ENCODE measurements at regions not wholly inside any gene's neighbourhood (a gene's known extent, or its start where the extent isn't known, plus 50 kb on each side); places are given as distances from the start of the nearest gene placed in this dataset.
"Not testable (repeated sequence)": the region's sequence is repeated elsewhere in the genome, so short reads cannot be mapped to it uniquely, and the experiment has no call there.

GRCh38 chr13:110006304-110006703 is 219.9 kb upstream of the IRS2 start:
- peak in 1 of 2 experiments; percentile 42 for DNase-seq

- DNase-seq, result no peak
These were observed 219.2 kb upstream of the IRS2 start for GRCh38 chr13:110005563-110005962.

GRCh38 chr13:110004814-110005213 is 218.4 kb upstream of the IRS2 start:
- DNase-seq, result no peak

GRCh38 chr13:110001670-110002275 is 215.4 kb upstream of the IRS2 start:
- no peak for DNase-seq

DNA sequence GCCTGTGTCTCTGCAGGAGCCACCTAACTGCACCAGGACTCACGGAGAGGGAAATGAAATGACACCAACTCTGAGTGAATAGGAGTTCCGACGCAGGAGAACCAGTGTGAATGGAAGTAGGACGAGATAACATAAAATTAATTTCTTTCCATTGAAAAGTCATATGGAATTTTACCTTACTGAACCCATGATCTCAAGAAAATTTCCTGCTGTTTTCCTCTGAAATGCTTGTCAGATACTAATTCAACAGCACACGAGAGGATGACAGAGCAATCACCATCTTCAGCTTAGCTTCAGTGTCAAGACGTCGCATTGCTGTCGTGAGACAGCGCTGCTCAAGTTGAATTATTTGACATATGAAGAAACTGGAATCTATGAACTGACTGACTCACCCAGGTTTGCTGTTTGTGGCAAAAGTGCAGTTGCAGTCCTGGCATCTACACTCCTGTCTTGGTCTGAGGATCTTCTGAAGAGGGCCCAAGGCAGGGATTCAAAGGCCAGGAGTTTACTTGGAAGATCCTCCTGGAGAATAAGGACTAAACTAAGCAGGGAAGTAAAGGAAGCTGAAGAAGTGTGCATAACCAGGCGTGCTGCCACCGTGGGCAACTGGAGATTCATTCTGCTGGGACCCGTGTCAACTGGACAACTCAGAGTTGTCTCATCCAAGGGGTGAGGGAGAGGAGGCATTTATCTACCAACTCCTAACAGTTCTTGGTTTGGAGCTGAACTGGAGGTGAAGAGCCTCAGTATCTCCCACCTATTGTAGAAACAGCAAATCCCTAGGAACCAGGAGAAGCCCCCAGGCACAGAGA is 214.4 kb upstream of the IRS2 start:
- no peak for DNase-seq

DNA sequence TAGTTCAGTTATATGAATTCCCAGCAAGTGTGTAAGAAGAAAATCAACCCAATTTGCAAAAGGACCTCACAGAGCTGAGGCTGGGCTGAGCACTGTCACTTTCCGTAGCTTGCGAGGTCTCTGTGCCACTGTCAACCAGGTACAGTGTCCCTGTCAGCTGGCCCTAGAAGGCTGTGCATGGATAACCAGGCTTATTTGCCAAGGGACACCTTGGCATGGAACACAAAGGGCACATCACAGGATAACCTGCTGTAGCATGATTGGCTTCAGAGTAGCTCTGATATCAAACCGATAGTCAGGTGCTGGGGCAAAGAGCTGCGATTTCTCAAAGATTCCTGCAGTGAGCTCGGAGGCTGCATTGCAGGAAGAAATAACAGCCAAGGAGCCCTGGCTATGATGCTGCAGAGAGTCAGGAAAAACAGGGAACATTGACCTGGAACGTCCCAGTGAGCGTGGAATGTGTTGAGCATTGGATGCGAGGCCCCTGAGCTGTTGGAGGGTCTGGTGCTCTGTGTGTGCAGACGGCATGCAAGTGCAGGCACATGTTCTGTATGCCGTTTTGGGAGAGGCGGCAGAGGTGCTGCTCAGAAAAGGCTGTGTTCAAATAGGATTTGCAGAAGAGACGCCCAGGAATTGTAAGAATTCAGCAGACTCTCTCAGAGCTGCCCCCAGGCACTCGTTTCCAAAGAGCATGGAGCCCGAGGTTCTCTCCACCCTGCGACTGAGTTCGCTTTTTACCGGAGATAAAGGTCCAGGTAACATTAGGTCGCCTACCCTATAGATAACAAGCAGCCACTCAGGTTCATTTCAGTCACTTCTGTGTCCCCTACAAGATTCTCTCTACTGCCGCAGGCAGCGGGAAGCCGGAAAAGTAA is 213.5 kb upstream of the IRS2 start:
- DNase-seq, result no peak

- DNase-seq, result no peak
These were observed 212.5 kb upstream of the IRS2 start for GRCh38 chr13:109998684-109999533.

DNA sequence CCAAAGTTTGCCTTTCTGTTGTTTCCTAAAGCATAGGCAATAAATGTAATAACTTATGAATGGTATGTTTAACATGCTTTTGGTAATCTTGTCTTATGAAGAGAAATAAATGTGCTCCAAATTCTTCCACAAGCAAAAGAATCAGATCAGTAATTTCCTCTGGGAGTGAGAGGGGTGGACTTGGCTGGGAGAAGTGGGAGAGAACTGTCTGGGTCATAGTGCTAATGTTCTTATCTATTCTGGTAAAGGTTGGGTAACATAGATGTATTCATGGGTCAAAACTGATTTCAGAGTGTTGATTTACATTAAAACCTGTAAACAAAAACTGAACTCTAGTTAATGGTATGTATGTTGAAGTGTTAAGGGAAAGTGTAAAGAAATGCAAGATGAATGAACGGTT is 211.7 kb upstream of the IRS2 start:
- DNase-seq, result no peak

- DNase-seq, result not testable (repeated sequence)
These were observed 210.7 kb upstream of the IRS2 start for GRCh38 chr13:109997056-109997595.

DNA sequence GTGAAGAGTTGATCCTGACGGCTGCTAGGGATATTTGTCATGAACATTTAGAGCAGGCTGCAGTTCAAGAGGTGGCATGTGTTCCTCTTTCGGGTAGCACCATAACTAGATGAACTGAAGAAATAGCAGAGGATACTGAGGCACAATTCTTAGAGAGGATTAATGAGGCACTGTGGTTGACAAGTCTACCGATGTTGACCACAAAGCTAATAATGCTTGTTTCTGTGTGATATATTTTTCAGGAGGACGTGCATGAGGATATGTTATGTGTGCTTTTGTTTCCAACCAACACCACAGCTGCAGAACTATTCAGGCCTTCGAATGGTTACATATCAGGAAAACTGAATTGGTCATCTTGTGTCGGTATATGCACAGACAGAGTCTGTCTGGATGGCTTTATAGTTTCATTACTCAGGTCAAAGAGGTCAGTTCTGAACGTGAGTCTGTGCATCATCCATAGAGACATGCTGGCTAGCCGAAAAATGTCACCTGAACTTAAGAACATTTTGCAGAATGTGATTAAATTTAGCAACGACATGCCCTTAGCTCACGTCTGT is 210.1 kb upstream of the IRS2 start:
- no peak for DNase-seq

- no peak for DNase-seq
These were observed 209.2 kb upstream of the IRS2 start for GRCh38 chr13:109995578-109995977.

- DNase-seq, result no peak
These were observed 203.9 kb upstream of the IRS2 start for GRCh38 chr13:109990296-109990695.

DNA sequence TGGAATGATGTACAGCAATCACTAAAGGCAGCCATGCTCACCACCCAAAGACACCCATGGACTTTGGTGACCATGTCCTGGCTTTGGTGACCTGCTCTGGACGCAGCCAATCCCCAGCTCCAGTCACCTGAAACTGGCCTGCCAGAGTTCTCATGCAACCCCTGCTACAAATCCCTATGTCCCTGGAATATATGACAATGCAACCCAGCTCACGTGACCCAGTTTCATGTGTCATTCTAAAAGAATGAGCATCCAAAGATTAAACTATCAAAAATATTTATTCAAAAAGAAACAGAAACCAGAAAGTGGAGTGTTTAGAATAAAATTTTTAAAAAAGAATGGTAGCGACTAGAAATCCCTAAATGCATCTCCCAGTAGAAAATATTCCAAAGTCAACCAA is 203.3 kb upstream of the IRS2 start:
- DNase-seq, result no peak

- DNase-seq, result no peak
These were observed 202.8 kb upstream of the IRS2 start for GRCh38 chr13:109989155-109989554.

- no peak for DNase-seq
These were observed 200.5 kb upstream of the IRS2 start for GRCh38 chr13:109986851-109987250.

- no peak for DNase-seq
These were observed 199.6 kb upstream of the IRS2 start for GRCh38 chr13:109985871-109986450.

DNA sequence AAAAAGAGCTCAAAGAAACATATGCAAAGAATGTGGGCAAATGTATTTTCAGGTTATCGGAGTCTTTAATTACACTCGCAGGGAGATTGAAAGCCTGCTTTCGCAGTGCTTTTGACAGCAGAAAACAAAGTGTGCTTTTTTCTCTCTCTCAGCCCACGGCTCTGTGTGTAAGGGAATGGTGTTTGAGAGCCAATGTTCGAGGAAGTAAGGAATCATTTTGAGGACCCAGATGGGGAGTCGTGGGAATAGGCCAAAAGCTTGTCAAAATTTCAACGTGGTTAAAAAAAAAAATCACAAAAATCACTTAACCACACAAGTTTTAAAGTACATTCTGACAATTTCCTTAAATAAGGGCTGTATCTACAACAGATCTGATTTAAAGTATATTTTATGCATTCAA is 197.1 kb upstream of the IRS2 start:
- no peak for DNase-seq

DNA sequence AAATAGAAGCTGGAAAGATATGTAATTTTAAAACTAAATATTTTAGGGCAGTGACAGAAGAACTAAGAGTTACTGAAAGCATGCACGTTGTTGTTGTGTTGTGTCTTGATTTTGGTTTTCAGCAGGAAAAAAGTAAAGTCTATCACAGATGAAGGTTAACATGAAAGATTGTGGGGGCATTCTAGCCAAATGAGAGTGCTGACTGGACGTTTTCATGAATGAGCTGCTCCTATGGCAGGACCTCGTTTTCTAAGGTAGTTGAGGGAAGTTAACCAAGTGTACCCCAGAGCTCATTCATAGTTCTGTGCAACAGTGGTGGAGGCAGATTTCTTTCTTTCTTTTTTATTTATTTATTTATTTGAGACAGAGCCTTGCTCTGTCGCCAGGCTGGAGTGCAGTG is 194.6 kb upstream of the IRS2 start:
- DNase-seq, result no peak

DNA sequence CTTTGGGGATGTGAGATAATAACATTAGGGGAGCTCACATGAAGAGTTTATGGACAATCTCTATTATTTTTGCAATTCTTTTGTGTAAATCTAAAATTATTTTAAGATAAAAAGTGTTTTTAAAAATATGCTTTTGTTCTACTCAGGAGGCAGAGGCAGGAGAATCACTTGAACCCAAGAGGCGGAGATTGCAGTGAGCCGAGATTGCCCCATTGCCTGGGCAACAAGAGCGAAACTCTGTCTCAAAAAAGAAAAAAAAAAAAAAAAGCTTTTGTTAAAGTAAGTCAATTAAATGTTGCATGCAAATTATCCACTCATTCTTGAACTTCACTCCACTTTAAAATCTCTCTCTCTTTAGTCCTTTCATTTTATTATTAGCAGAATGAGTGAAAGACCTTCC is 193.3 kb upstream of the IRS2 start:
- not testable (repeated sequence) for DNase-seq

DNA sequence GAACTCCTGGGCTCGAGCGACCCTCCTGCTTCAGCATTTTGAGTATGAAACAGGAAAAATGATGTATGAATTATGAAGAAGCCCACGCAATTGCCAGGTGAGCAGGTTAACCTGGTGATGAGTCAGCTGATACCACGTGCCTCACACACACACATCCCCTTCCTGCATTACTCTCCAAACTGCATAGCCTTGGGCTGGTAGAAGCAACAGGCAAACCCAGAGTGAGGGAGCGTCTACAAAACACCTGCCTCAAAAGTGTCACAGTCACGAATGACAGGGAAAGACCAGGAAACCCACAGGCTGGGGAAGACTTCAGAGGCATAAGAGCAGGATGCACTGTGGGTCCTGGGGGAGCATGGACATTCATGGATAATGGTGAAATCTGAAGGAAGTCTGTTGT is 192.8 kb upstream of the IRS2 start:
- no peak for DNase-seq

DNA sequence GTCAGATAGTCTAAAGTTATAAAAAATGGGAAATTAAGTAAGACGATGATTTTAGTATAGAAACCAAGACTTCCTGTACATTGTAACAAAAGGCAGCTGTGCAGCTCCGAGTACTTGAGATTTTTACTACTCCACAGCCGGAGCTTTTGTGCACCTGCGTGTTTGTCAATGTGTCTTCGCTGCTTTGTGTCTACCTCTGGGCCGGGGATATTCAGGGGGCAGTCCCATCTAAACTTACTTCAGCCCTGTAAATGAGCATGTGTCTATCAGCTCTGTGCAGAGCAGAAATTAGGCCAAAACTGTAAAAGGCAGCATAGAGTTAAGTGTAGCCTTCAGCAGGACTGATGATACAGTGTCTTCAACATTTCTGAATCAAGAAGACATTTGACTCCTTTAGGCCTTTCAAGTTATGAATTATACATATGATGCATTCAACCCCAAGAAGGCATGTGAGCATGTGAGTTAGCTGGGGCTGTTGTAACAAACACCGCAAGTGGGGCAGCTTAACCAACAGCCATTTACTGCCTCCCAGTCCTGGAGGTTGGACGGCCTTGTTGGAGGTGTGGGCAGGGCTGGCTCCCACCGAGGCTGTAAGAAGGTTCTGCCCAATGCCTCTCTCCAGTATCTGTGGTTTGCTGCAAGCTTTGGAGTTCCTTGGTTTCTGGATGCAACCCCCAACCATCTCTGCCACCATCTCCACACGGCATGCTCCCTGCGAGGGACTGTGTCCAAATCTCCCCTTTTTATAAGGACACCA is 191.0 kb upstream of the IRS2 start:
- DNase-seq, result no peak
